IMR-90 (cell line): ENCODE measurements at regions not wholly inside any gene's neighbourhood (a gene's known extent, or its start where the extent isn't known, plus 50 kb on each side); places are given as distances from the start of the nearest gene placed in this dataset.

Experiments
- ATAC-seq: fragments of 200-7000 bp; cut with Tn5 transposase; 2 replicates; pipeline ENCODE4 v1.9.1; 2020; ENCODE audit warnings: low read depth, mild to moderate bottlenecking, moderate library complexity
- BruUV-seq: library from RNA; stranded (reverse); fragments of 400-500 nt; replicated peaks from 2 replicates; lab custom pipeline; 2021; lab: Mats Ljungman, UMichigan
- CTCF ChIA-PET: fragments of 300-600 bp; formaldehyde crosslinking; extraction: SDS; loops from one replicate; lab custom pipeline; 2021; ENCODE audit warnings: antibody characterized with exemption; lab: Yijun Ruan, JAX
- POLR2A ChIA-PET: fragments of 300-600 bp; sonication (Branson Sonifier 250); formaldehyde crosslinking; loops from one replicate; lab custom pipeline; 2022; ENCODE audit warnings: antibody characterized with exemption; ENCODE audit not compliant: unreplicated experiment; lab: Charles Lee
- DNase-seq: peaks from one replicate; pipeline ENCODE4 v3.0.0; 2013
- H2AFZ ChIP-seq: replicated peaks from 2 replicates; pipeline ENCODE3; 2013; ENCODE audit warnings: low read length, mild to moderate bottlenecking; ENCODE audit not compliant: poor library complexity
- H2AK5ac ChIP-seq: 2 replicates; pipeline ENCODE4 v1.6.1; 2013; ENCODE audit warnings: low read depth, low read length, inconsistent platforms
- H2AK9ac ChIP-seq: replicated peaks from 2 replicates; pipeline ENCODE3; 2013; ENCODE audit warnings: mild to moderate bottlenecking, low read depth, low read length, moderate library complexity; ENCODE audit not compliant: poor library complexity
- H2BK120ac ChIP-seq: 2 replicates; pipeline ENCODE4 v1.6.1; 2013; ENCODE audit warnings: low read depth, low read length, inconsistent platforms
- H2BK15ac ChIP-seq: 3 replicates; pipeline ENCODE4 v1.6.1; 2013; ENCODE audit warnings: low read depth, low read length, inconsistent platforms
- H2BK20ac ChIP-seq: 2 replicates; pipeline ENCODE4 v1.6.1; 2013; ENCODE audit warnings: low read depth, mild to moderate bottlenecking, inconsistent platforms, low read length, moderate library complexity
- H2BK5ac ChIP-seq: 2 replicates; pipeline ENCODE4 v1.6.1; 2013; ENCODE audit warnings: mild to moderate bottlenecking, low read depth, low read length, inconsistent platforms; ENCODE audit not compliant: poor library complexity, severe bottlenecking
- H3K14ac ChIP-seq: replicated peaks from 2 replicates; pipeline ENCODE4 v1.6.1; 2013; ENCODE audit warnings: low read depth, low read length, inconsistent platforms
- H3K18ac ChIP-seq: 2 replicates; pipeline ENCODE4 v1.6.1; 2013; ENCODE audit warnings: low read depth, low read length, control low read depth
- H3K23ac ChIP-seq: 2 replicates; pipeline ENCODE4 v1.6.1; 2013; ENCODE audit warnings: low read depth, low read length, inconsistent platforms
- H3K27ac ChIP-seq: 2 replicates; pipeline ENCODE4 v1.5.1; 2013; ENCODE audit warnings: mild to moderate bottlenecking, control low read depth, low read length; ENCODE audit not compliant: insufficient read depth
- H3K27me3 ChIP-seq: 2 replicates; pipeline ENCODE4 v1.6.1; 2013; ENCODE audit warnings: low read length; ENCODE audit not compliant: control insufficient read depth, insufficient read depth
- H3K36me3 ChIP-seq: 2 replicates; pipeline ENCODE4 v1.6.1; 2013; ENCODE audit warnings: low read length, mixed read lengths; ENCODE audit not compliant: control insufficient read depth, insufficient read depth
- H3K4ac ChIP-seq: 2 replicates; pipeline ENCODE4 v1.6.1; 2013; ENCODE audit warnings: low read depth, low read length, inconsistent platforms
- H3K4me1 ChIP-seq: 2 replicates; pipeline ENCODE4 v1.6.1; 2013; ENCODE audit warnings: low read length, mixed read lengths; ENCODE audit not compliant: control insufficient read depth, insufficient read depth
- H3K4me2 ChIP-seq: 2 replicates; pipeline ENCODE4 v1.6.1; 2013; ENCODE audit warnings: low read depth, mild to moderate bottlenecking, control low read depth, low read length, moderate library complexity
- H3K4me3 ChIP-seq: 2 replicates; pipeline ENCODE4 v1.5.1; 2013; ENCODE audit warnings: low read depth, mild to moderate bottlenecking, control low read depth, low read length, moderate library complexity; ENCODE audit not compliant: insufficient read depth
- H3K56ac ChIP-seq: 2 replicates; pipeline ENCODE4 v1.6.1; 2013; ENCODE audit warnings: low read length, inconsistent platforms; ENCODE audit not compliant: insufficient read depth; ENCODE audit errors: extremely low read depth
- H3K79me1 ChIP-seq, 2 experiments: 2 replicates each; pipeline ENCODE4 v1.6.1; 2013; ENCODE audit warnings: low read length in 2 of 2, inconsistent platforms in 1 of 2, low read depth in 1 of 2
- H3K9ac ChIP-seq: 2 replicates; pipeline ENCODE4 v1.6.1; 2013; ENCODE audit warnings: low read depth, low read length, control low read depth
- H3K9me1 ChIP-seq: 2 replicates; pipeline ENCODE4 v1.6.1; 2013; ENCODE audit warnings: low read length, inconsistent platforms; ENCODE audit not compliant: insufficient read depth
- H3K9me3 ChIP-seq: 2 replicates; pipeline ENCODE4 v1.6.1; 2013; ENCODE audit warnings: low read length; ENCODE audit not compliant: control insufficient read depth, insufficient read depth
- H4K20me1 ChIP-seq: 2 replicates; pipeline ENCODE4 v1.6.1; 2013; ENCODE audit warnings: low read length, inconsistent platforms; ENCODE audit not compliant: insufficient read depth
- H4K5ac ChIP-seq: 2 replicates; pipeline ENCODE4 v1.6.1; 2013; ENCODE audit warnings: mild to moderate bottlenecking, low read depth, low read length, control low read depth
- H4K8ac ChIP-seq, 2 experiments: 2 replicates each; pipeline ENCODE4 v1.6.1; 2013; ENCODE audit warnings: low read depth in 2 of 2, low read length in 2 of 2, control low read depth in 1 of 2, inconsistent platforms in 1 of 2
- H4K91ac ChIP-seq: 2 replicates; pipeline ENCODE4 v1.6.1; 2013; ENCODE audit warnings: low read depth, low read length, inconsistent platforms; ENCODE audit not compliant: insufficient read depth
- CEBPB ChIP-seq: IDR thresholded peaks from 2 replicates; pipeline ENCODE4 v1.6.1; 2012; ENCODE audit warnings: low read depth, low read length, improper control_type of control experiment
- FOS ChIP-seq: fragments of 150-350 bp; IDR thresholded peaks from 2 replicates; pipeline ENCODE4 v1.6.1; 2016; ENCODE audit warnings: low read depth, low read length
- USF2 ChIP-seq: fragments of 150-350 bp; IDR thresholded peaks from 2 replicates; pipeline ENCODE4 v1.6.1; 2017; ENCODE audit warnings: mild to moderate bottlenecking, antibody characterized with exemption, low read length, low read depth
- WGBS, 2 experiments: methylation state at CpG; one replicate each; pipeline versions ENCODE4 v1.1.5 to v1.1.7; 2013; ENCODE audit warnings: missing lambda C conversion rate in 2 of 2; ENCODE audit not compliant: insufficient read length in 1 of 2; ENCODE audit errors: extremely low coverage in 2 of 2; 5-methylcytosine and 5-hydroxymethylcytosine counted together
- dilution Hi-C: fragments of 300-500 bp; cut with HindIII; formaldehyde crosslinking; loops from one replicate; pipeline ENCODE4 v1.14.3; 2018; ENCODE audit warnings: low sequenced_read_pairs; ENCODE audit not compliant: unreplicated experiment
- in situ Hi-C: fragments of 300-500 bp; cut with MboI; formaldehyde crosslinking; loops from 3 replicates; pipeline ENCODE4 v1.14.3; 2019; ENCODE audit warnings: low sequenced_read_pairs, inconsistent platforms, mixed read lengths
- intact Hi-C: fragments of 100-400 bp; cut with micrococcal nuclease; formaldehyde crosslinking; loops from 2 replicates; pipeline ENCODE4 v1.10.0; 2022

GRCh38 chr2:12950957-12951656 lies 234.4 kb downstream of the TRIB2 start:
- Histone ChIP-seq H3K9ac (no peak overlapping the region; the same call in 1 of the 2 replicates), H2BK5ac (no peak overlapping the region), H3K4me3 (no peak overlapping the region), H2BK20ac (no peak overlapping the region), H3K23ac (peak overlapping the region; percentile 79; the same call in 1 of the 2 replicates), H3K27me3 (no peaks in the 10 kb centered on the region), H4K8ac (no peak overlapping the region), H2BK120ac (peak overlapping the region; percentile 73), H2AK5ac (peak overlapping the region; percentile 58; the same call in 1 of the 2 replicates), H3K79me1 (no peaks in the 10 kb centered on the region), H3K9me1 (peaks cover 10% of the 10 kb centered on the region; the same call in 1 of the 2 replicates), H3K14ac (peak overlapping the region; percentile 76; the same call in 1 of the 2 replicates), H2AK9ac (no peak overlapping the region), H3K4me1 (no peaks in the 10 kb centered on the region; the same call in 1 of the 2 replicates), H3K18ac (no peak overlapping the region), H3K27ac (no peak overlapping the region), H4K20me1 (no peaks in the 10 kb centered on the region), H3K56ac (no peak overlapping the region), H3K9me3 (no peaks in the 10 kb centered on the region), H2BK15ac (peak overlapping the region; percentile 61; the same call in 1 of the 3 replicates), H3K36me3 (no peaks in the 10 kb centered on the region), H3K4me2 (peak overlapping the region; percentile 6; the same call in 1 of the 2 replicates), H4K91ac (0 out of 2 replicates have a peak overlapping the region, but pooled peaks have one; percentile 16), H3K4ac (peak overlapping the region; percentile 67), H4K5ac (no peak overlapping the region), H2AFZ (no peak overlapping the region)
- 0 out of 2 replicates have a peak, but pooled peaks have one; percentile 48 for ATAC-seq
- POLR2A ChIA-PET = no interaction called here
- CTCF ChIA-PET = interaction anchor here (0.6 kb wide), 1 partner anchor 174 kb away, joined by 3 read pairs; no protein-coding TSS in a partner anchor
- peak; percentile 58 for DNase-seq
- in situ Hi-C loops = no loop called here
- no TSS peak for BruUV-seq
- TF ChIP-seq USF2 (no peak), FOS (no peak), CEBPB (no peak)
- intact Hi-C loops = no loop called here
- dilution Hi-C loops = no loop called here
- 79 to 100% methylated on average over 1 to 3 of the region's 8 CpGs for WGBS, 2 experiments
